Activated CD8-positive, alpha-beta memory T cell treated with anti-CD3 and anti-CD28 coated beads for 1 hour (primary cell): ENCODE measurements at regions not wholly inside any gene's neighbourhood (a gene's known extent, or its start where the extent isn't known, plus 50 kb on each side); places are given as distances from the start of the nearest gene placed in this dataset.
"Not testable (repeated sequence)": the region's sequence is repeated elsewhere in the genome, so short reads cannot be mapped to it uniquely, and the experiment has no call there.

ENCODE experiments used
- DNase-seq, 2 donors: peaks; one replicate each; pipeline ENCODE4 v3.0.0-alpha.2; 2020; ENCODE audit warnings: low read depth in 1 of 2; ENCODE audit errors: extremely low read depth in 1 of 2

- DNase-seq = no peak
These were observed 474.4 kb upstream of the NR5A2 start for GRCh38 chr1:199553104-199553503.

GRCh38 chr1:199561334-199561733 is 466.2 kb upstream of the NR5A2 start:
- DNase-seq = no peak

GRCh38 chr1:199573047-199573446 is 454.5 kb upstream of the NR5A2 start:
- no peak for DNase-seq

- no peak for DNase-seq
These were observed 452.6 kb upstream of the NR5A2 start for GRCh38 chr1:199574950-199575349.

GRCh38 chr1:199580300-199580699 is 447.2 kb upstream of the NR5A2 start:
- DNase-seq = no peak

- no peak for DNase-seq
These were observed 442.1 kb upstream of the NR5A2 start for GRCh38 chr1:199585392-199585791.

GRCh38 chr1:199590708-199591107 is 436.8 kb upstream of the NR5A2 start:
- DNase-seq = no peak

GRCh38 chr1:199591468-199591867 is 436.0 kb upstream of the NR5A2 start:
- DNase-seq = no peak

- DNase-seq = no peak
These were observed 434.0 kb upstream of the NR5A2 start for GRCh38 chr1:199593475-199593874.

- not testable (repeated sequence) for DNase-seq
These were observed 431.1 kb upstream of the NR5A2 start for GRCh38 chr1:199596448-199596847.

- DNase-seq = no peak
These were observed 430.4 kb upstream of the NR5A2 start for GRCh38 chr1:199597152-199597551.

- no peak for DNase-seq
These were observed 419.1 kb upstream of the NR5A2 start for GRCh38 chr1:199608414-199608813.

- DNase-seq = no peak
These were observed 414.3 kb upstream of the NR5A2 start for GRCh38 chr1:199612976-199613774.

GRCh38 chr1:199616947-199617346 is 410.6 kb upstream of the NR5A2 start:
- DNase-seq = no peak

GRCh38 chr1:199619223-199619622 is 408.3 kb upstream of the NR5A2 start:
- DNase-seq = no peak

GRCh38 chr1:199626228-199626627 is 401.3 kb upstream of the NR5A2 start:
- not testable (repeated sequence) for DNase-seq

- DNase-seq = no peak
These were observed 397.9 kb upstream of the NR5A2 start for GRCh38 chr1:199629624-199630023.

GRCh38 chr1:199639453-199639852 is 388.1 kb upstream of the NR5A2 start:
- DNase-seq = no peak

- DNase-seq = no peak
These were observed 386.0 kb upstream of the NR5A2 start for GRCh38 chr1:199641531-199641930.

GRCh38 chr1:199644912-199645311 is 382.6 kb upstream of the NR5A2 start:
- no peak for DNase-seq

- no peak for DNase-seq
These were observed 380.7 kb upstream of the NR5A2 start for GRCh38 chr1:199646761-199647160.

GRCh38 chr1:199657449-199657848 is 370.1 kb upstream of the NR5A2 start:
- DNase-seq = no peak

GRCh38 chr1:199660071-199660470 is 367.4 kb upstream of the NR5A2 start:
- DNase-seq = no peak
